B cell (primary cell): ENCODE measurements at regions not wholly inside any gene's neighbourhood (a gene's known extent, or its start where the extent isn't known, plus 50 kb on each side); places are given as distances from the start of the nearest gene placed in this dataset.

Experiments
- EZH2 ChIP-seq: IDR thresholded peaks from 2 replicates; pipeline ENCODE4 v1.6.1; 2012; ENCODE audit warnings: borderline replicate concordance, low read depth, mild to moderate bottlenecking, moderate library complexity, low read length; ENCODE audit not compliant: insufficient read depth, poor library complexity, severe bottlenecking
- TF ChIP-seq, protein P1 (sequence below): fragments of 200-600 bp; IDR thresholded peaks from one replicate; pipeline ENCODE4 v1.8.0; 2022; ENCODE audit warnings: antibody characterized with exemption, mild to moderate bottlenecking

DNA sequence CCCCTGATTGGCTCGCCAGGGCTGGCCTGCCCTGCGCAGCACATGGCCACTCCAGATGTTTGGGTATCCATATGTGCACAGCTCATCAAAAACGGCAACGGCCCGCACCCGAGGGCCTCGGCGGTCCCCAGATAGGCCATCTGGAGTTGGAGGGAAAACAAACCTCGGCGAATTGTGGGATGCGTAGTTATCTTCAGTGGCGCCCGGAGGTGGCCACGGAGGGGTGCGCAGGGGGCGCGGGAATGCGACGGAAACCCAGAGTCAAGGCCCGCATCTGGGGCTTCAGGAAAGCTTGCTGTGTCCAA lies 156.5 kb downstream of the TLE3 start:
- TF ChIP-seq, protein P1, sequence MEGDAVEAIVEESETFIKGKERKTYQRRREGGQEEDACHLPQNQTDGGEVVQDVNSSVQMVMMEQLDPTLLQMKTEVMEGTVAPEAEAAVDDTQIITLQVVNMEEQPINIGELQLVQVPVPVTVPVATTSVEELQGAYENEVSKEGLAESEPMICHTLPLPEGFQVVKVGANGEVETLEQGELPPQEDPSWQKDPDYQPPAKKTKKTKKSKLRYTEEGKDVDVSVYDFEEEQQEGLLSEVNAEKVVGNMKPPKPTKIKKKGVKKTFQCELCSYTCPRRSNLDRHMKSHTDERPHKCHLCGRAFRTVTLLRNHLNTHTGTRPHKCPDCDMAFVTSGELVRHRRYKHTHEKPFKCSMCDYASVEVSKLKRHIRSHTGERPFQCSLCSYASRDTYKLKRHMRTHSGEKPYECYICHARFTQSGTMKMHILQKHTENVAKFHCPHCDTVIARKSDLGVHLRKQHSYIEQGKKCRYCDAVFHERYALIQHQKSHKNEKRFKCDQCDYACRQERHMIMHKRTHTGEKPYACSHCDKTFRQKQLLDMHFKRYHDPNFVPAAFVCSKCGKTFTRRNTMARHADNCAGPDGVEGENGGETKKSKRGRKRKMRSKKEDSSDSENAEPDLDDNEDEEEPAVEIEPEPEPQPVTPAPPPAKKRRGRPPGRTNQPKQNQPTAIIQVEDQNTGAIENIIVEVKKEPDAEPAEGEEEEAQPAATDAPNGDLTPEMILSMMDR = no peak
- no peak for TF ChIP-seq EZH2
